RPMI7951 (cell line): ENCODE measurements at regions not wholly inside any gene's neighbourhood (a gene's known extent, or its start where the extent isn't known, plus 50 kb on each side); places are given as distances from the start of the nearest gene placed in this dataset.
"Not testable (repeated sequence)": the region's sequence is repeated elsewhere in the genome, so short reads cannot be mapped to it uniquely, and the experiment has no call there.

Experiments used
- DNase-seq: peaks from one replicate; pipeline ENCODE4 v3.0.0-alpha.2; 2012; ENCODE audit warnings: low read depth

- no peak for DNase-seq
Observed at GRCh38 chr20:12821249-12821648, 187.5 kb upstream of the SPTLC3 start.

- DNase-seq: no peak
Observed at GRCh38 chr20:12823734-12824133, 185.0 kb upstream of the SPTLC3 start.

GRCh38 chr20:12824328-12825225 is 184.2 kb upstream of the SPTLC3 start:
- no peak for DNase-seq

- DNase-seq: no peak
Observed at GRCh38 chr20:12825226-12825595, 183.6 kb upstream of the SPTLC3 start.

GRCh38 chr20:12827816-12828385 is 180.9 kb upstream of the SPTLC3 start:
- no peak for DNase-seq

GRCh38 chr20:12829170-12829569 is 179.6 kb upstream of the SPTLC3 start:
- no peak for DNase-seq

GRCh38 chr20:12833861-12834260 is 174.9 kb upstream of the SPTLC3 start:
- DNase-seq: no peak

GRCh38 chr20:12835999-12836398 is 172.8 kb upstream of the SPTLC3 start:
- no peak for DNase-seq

GRCh38 chr20:12837646-12838045 is 171.1 kb upstream of the SPTLC3 start:
- DNase-seq: no peak

GRCh38 chr20:12838261-12838866 is 170.4 kb upstream of the SPTLC3 start:
- no peak for DNase-seq

GRCh38 chr20:12847872-12848271 is 160.9 kb upstream of the SPTLC3 start:
- peak; percentile 5 for DNase-seq

GRCh38 chr20:12849225-12849910 is 159.4 kb upstream of the SPTLC3 start:
- DNase-seq: no peak

- DNase-seq: not testable (repeated sequence)
Observed at GRCh38 chr20:12857643-12858042, 151.1 kb upstream of the SPTLC3 start.

- no peak for DNase-seq
Observed at GRCh38 chr20:12860619-12861247, 148.0 kb upstream of the SPTLC3 start.

GRCh38 chr20:12869669-12870068 is 139.1 kb upstream of the SPTLC3 start:
- no peak for DNase-seq

GRCh38 chr20:12870588-12870987 is 138.2 kb upstream of the SPTLC3 start:
- DNase-seq: no peak

- no peak for DNase-seq
Observed at GRCh38 chr20:12874933-12875332, 133.8 kb upstream of the SPTLC3 start.

- no peak for DNase-seq
Observed at GRCh38 chr20:12875510-12875909, 133.3 kb upstream of the SPTLC3 start.

GRCh38 chr20:12882832-12883506 is 125.8 kb upstream of the SPTLC3 start:
- DNase-seq: peak; percentile 47

GRCh38 chr20:12883507-12883885 is 125.3 kb upstream of the SPTLC3 start:
- no peak for DNase-seq

- no peak for DNase-seq
Observed at GRCh38 chr20:12886618-12887363, 122.0 kb upstream of the SPTLC3 start.
